T-helper 1 cell (primary cell): ENCODE measurements at regions not wholly inside any gene's neighbourhood (a gene's known extent, or its start where the extent isn't known, plus 50 kb on each side); places are given as distances from the start of the nearest gene placed in this dataset.
"Not testable (repeated sequence)": the region's sequence is repeated elsewhere in the genome, so short reads cannot be mapped to it uniquely, and the experiment has no call there.

Experiments
- DNase-seq, 5 donors: peaks; one replicate each; pipeline ENCODE4 v3.0.0-alpha.2; 2012 to 2020

- no peak for DNase-seq
Measured at GRCh38 chr11:34750692-34751405, 130.0 kb downstream of the EHF start.

- no peak for DNase-seq
Measured at GRCh38 chr11:34749666-34750659, 129.1 kb downstream of the EHF start.

- DNase-seq: no peak
Measured at GRCh38 chr11:34748036-34748435, 127.1 kb downstream of the EHF start.

GRCh38 chr11:34747251-34747650 lies 126.4 kb downstream of the EHF start:
- DNase-seq: no peak

- no peak for DNase-seq
Measured at GRCh38 chr11:34745195-34745594, 124.3 kb downstream of the EHF start.

GRCh38 chr11:34744511-34744910 lies 123.6 kb downstream of the EHF start:
- no peak for DNase-seq

- DNase-seq: no peak
Measured at GRCh38 chr11:34738237-34738636, 117.3 kb downstream of the EHF start.

GRCh38 chr11:34732831-34733230 lies 111.9 kb downstream of the EHF start:
- DNase-seq: no peak

- no peak for DNase-seq
Measured at GRCh38 chr11:34731603-34732002, 110.7 kb downstream of the EHF start.

GRCh38 chr11:34730544-34731295 lies 109.8 kb downstream of the EHF start:
- no peak for DNase-seq

GRCh38 chr11:34728609-34729008 lies 107.7 kb downstream of the EHF start:
- no peak for DNase-seq

GRCh38 chr11:34727228-34727737 lies 106.4 kb downstream of the EHF start:
- no peak for DNase-seq

- no peak for DNase-seq
Measured at GRCh38 chr11:34724973-34725372, 104.1 kb downstream of the EHF start.

- no peak for DNase-seq
Measured at GRCh38 chr11:34721646-34722045, 100.8 kb downstream of the EHF start.

GRCh38 chr11:34719303-34719848 lies 98.5 kb downstream of the EHF start:
- DNase-seq: no peak

- not testable (repeated sequence) for DNase-seq
Measured at GRCh38 chr11:34713631-34714030, 92.7 kb downstream of the EHF start.
